Stimulated activated CD4-positive, alpha-beta T cell treated with anti-CD3 and anti-CD28 coated beads, Interleukin-15, amount 100 ng/mL, for 24 hours (primary cell): ENCODE measurements at regions not wholly inside any gene's neighbourhood (a gene's known extent, or its start where the extent isn't known, plus 50 kb on each side); places are given as distances from the start of the nearest gene placed in this dataset.

Experiments
- DNase-seq: peaks from one replicate; pipeline ENCODE4 v3.0.0-alpha.2; 2020

- DNase-seq = no peak
These were observed 80.1 kb downstream of the IRF2BPL start for GRCh38 chr14:76948213-76948947.

GRCh38 chr14:76947838-76948184 lies 80.7 kb downstream of the IRF2BPL start:
- DNase-seq = no peak

- DNase-seq = peak; percentile 88
These were observed 81.2 kb downstream of the IRF2BPL start for GRCh38 chr14:76947078-76947837.

- DNase-seq = no peak
These were observed 81.8 kb downstream of the IRF2BPL start for GRCh38 chr14:76946753-76947077.

GRCh38 chr14:76943072-76943471 lies 85.4 kb downstream of the IRF2BPL start:
- DNase-seq = no peak

GRCh38 chr14:76941946-76942805 lies 86.3 kb downstream of the IRF2BPL start:
- DNase-seq = no peak

- DNase-seq = no peak
These were observed 87.0 kb downstream of the IRF2BPL start for GRCh38 chr14:76941544-76941943.

GRCh38 chr14:76940021-76940760 lies 88.3 kb downstream of the IRF2BPL start:
- DNase-seq = no peak

GRCh38 chr14:76939015-76939742 lies 89.3 kb downstream of the IRF2BPL start:
- no peak for DNase-seq

GRCh38 chr14:76938092-76938500 lies 90.4 kb downstream of the IRF2BPL start:
- no peak for DNase-seq

GRCh38 chr14:76937181-76938091 lies 91.1 kb downstream of the IRF2BPL start:
- DNase-seq = no peak

GRCh38 chr14:76936483-76936882 lies 92.0 kb downstream of the IRF2BPL start:
- no peak for DNase-seq

- no peak for DNase-seq
These were observed 95.0 kb downstream of the IRF2BPL start for GRCh38 chr14:76933515-76933914.

- no peak for DNase-seq
These were observed 96.7 kb downstream of the IRF2BPL start for GRCh38 chr14:76931631-76932402.

GRCh38 chr14:76930549-76930948 lies 98.0 kb downstream of the IRF2BPL start:
- DNase-seq = no peak

- peak; percentile 56 for DNase-seq
These were observed 98.6 kb downstream of the IRF2BPL start for GRCh38 chr14:76929927-76930326.

- no peak for DNase-seq
These were observed 100.4 kb downstream of the IRF2BPL start for GRCh38 chr14:76927971-76928700.

GRCh38 chr14:76926521-76927251 lies 100.5 kb downstream of the LRRC74A start:
- DNase-seq = peak; percentile 62

GRCh38 chr14:76925097-76925441 lies 98.9 kb downstream of the LRRC74A start:
- no peak for DNase-seq
